OCI-LY1 (cell line): ENCODE measurements at regions not wholly inside any gene's neighbourhood (a gene's known extent, or its start where the extent isn't known, plus 50 kb on each side); places are given as distances from the start of the nearest gene placed in this dataset.

Source experiments
- EZH2 ChIP-seq: fragments of 200-600 bp; sonication (generic), shearing (Covaris generic); IDR thresholded peaks from 2 replicates; pipeline ENCODE4 v1.8.0; 2017; ENCODE audit warnings: borderline replicate concordance, mixed run types, mild to moderate bottlenecking, antibody characterized with exemption, low read length, moderate library complexity, mixed read lengths
- TF ChIP-seq, protein P1 (sequence below): fragments of 200-600 bp; sonication (generic), shearing (Covaris generic); IDR thresholded peaks from 2 replicates; pipeline ENCODE4 v1.5.1; 2017; ENCODE audit warnings: mild to moderate bottlenecking, antibody characterized with exemption, low read length, moderate library complexity, mixed read lengths

DNA sequence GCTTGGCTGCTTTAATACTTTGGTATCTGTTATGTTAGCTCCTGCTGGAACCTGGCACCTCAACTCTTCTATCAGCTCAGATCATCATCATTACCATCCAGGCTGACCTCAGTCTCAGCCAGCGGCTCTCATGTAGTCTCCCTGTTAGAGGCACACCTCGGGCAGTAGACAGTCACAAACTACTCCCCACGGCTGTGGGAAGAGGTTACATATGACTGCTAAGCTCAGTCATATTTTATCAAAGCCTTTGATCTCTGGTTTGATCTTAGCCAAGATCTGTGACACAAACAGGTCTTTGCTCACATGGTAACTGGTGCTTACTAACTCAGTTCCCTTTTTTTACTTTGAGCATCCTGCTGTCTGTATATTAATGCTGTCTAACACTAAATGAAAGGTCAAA lies 384.9 kb downstream of the CENPC start:
- TF ChIP-seq, protein P1, sequence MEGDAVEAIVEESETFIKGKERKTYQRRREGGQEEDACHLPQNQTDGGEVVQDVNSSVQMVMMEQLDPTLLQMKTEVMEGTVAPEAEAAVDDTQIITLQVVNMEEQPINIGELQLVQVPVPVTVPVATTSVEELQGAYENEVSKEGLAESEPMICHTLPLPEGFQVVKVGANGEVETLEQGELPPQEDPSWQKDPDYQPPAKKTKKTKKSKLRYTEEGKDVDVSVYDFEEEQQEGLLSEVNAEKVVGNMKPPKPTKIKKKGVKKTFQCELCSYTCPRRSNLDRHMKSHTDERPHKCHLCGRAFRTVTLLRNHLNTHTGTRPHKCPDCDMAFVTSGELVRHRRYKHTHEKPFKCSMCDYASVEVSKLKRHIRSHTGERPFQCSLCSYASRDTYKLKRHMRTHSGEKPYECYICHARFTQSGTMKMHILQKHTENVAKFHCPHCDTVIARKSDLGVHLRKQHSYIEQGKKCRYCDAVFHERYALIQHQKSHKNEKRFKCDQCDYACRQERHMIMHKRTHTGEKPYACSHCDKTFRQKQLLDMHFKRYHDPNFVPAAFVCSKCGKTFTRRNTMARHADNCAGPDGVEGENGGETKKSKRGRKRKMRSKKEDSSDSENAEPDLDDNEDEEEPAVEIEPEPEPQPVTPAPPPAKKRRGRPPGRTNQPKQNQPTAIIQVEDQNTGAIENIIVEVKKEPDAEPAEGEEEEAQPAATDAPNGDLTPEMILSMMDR: no peak
- TF ChIP-seq EZH2: no peak
